ENCODE measurements at regions not wholly inside any gene's neighbourhood (a gene's known extent, or its start where the extent isn't known, plus 50 kb on each side); places are given as distances from the start of the nearest gene placed in this dataset.

- H3K4me3 ChIP-seq (ENCODE audit: low read length in 3 of 3): no peak overlapping the region
- no peak overlapping the region for H3K27ac ChIP-seq (ENCODE audit: low read depth, low read length)
- H3K36me3 ChIP-seq (ENCODE audit: control insufficient read depth in 3 of 3, insufficient read depth in 3 of 3, low read length in 3 of 3): no peaks in the 10 kb centered on the region
- no peak overlapping the region for H3K9ac ChIP-seq (ENCODE audit: low read depth in 1 of 3, low read length in 3 of 3)
- H3K27me3 ChIP-seq (ENCODE audit: control insufficient read depth in 3 of 3, insufficient read depth in 3 of 3, low read length in 3 of 3): no peaks in the 10 kb centered on the region
- H3K4me1 ChIP-seq (ENCODE audit: control insufficient read depth in 3 of 3, insufficient read depth in 3 of 3, low read length in 3 of 3): no peaks in the 10 kb centered on the region
- no peaks in the 10 kb centered on the region for H3K9me3 ChIP-seq (ENCODE audit: control insufficient read depth in 3 of 3, low read length in 3 of 3)
These were observed 649.6 kb upstream of the PTBP2 start for GRCh38 chr1:96072021-96072420.

- Histone ChIP-seq H3K36me3 (ENCODE audit: control insufficient read depth in 3 of 3, insufficient read depth in 3 of 3, low read length in 3 of 3) (no peaks in the 10 kb centered on the region), H3K9ac (ENCODE audit: low read depth in 1 of 3, low read length in 3 of 3) (no peak overlapping the region), H3K4me3 (ENCODE audit: low read length in 3 of 3) (no peak overlapping the region), H3K27ac (ENCODE audit: low read depth, low read length) (no peak overlapping the region), H3K4me1 (ENCODE audit: control insufficient read depth in 3 of 3, insufficient read depth in 3 of 3, low read length in 3 of 3) (no peaks in the 10 kb centered on the region), H3K27me3 (ENCODE audit: control insufficient read depth in 3 of 3, insufficient read depth in 3 of 3, low read length in 3 of 3) (no peaks in the 10 kb centered on the region), H3K9me3 (ENCODE audit: control insufficient read depth in 3 of 3, low read length in 3 of 3) (no peaks in the 10 kb centered on the region)
These were observed 648.5 kb upstream of the PTBP2 start for GRCh38 chr1:96073100-96073499.

GRCh38 chr1:96074422-96074821, 647.2 kb upstream of the PTBP2 start:
- no peak overlapping the region for H3K27ac ChIP-seq (ENCODE audit: low read depth, low read length)

GRCh38 chr1:96074876-96075577, 646.6 kb upstream of the PTBP2 start:
- no peak overlapping the region for H3K4me3 ChIP-seq (ENCODE audit: low read length in 3 of 3)
- no peak overlapping the region for H3K9ac ChIP-seq (ENCODE audit: low read depth in 1 of 3, low read length in 3 of 3)
- H3K9me3 ChIP-seq (ENCODE audit: control insufficient read depth in 3 of 3, low read length in 3 of 3): no peaks in the 10 kb centered on the region
- no peaks in the 10 kb centered on the region for H3K27me3 ChIP-seq (ENCODE audit: control insufficient read depth in 3 of 3, insufficient read depth in 3 of 3, low read length in 3 of 3)
- H3K4me1 ChIP-seq (ENCODE audit: control insufficient read depth in 3 of 3, insufficient read depth in 3 of 3, low read length in 3 of 3): no peaks in the 10 kb centered on the region
- H3K36me3 ChIP-seq (ENCODE audit: control insufficient read depth in 3 of 3, insufficient read depth in 3 of 3, low read length in 3 of 3): no peaks in the 10 kb centered on the region
- no peak overlapping the region for H3K27ac ChIP-seq (ENCODE audit: low read depth, low read length)

More at GRCh38 chr1:96074422-96074821, 647.2 kb upstream of the PTBP2 start:
- Histone ChIP-seq H3K27me3 (ENCODE audit: control insufficient read depth in 3 of 3, insufficient read depth in 3 of 3, low read length in 3 of 3) (no peaks in the 10 kb centered on the region), H3K4me1 (ENCODE audit: control insufficient read depth in 3 of 3, insufficient read depth in 3 of 3, low read length in 3 of 3) (no peaks in the 10 kb centered on the region), H3K4me3 (ENCODE audit: low read length in 3 of 3) (no peak overlapping the region), H3K36me3 (ENCODE audit: control insufficient read depth in 3 of 3, insufficient read depth in 3 of 3, low read length in 3 of 3) (no peaks in the 10 kb centered on the region), H3K9ac (ENCODE audit: low read depth in 1 of 3, low read length in 3 of 3) (no peak overlapping the region), H3K9me3 (ENCODE audit: control insufficient read depth in 3 of 3, low read length in 3 of 3) (no peaks in the 10 kb centered on the region)

GRCh38 chr1:96075704-96076455, 645.7 kb upstream of the PTBP2 start:
- no peak overlapping the region for H3K4me3 ChIP-seq (ENCODE audit: low read length in 3 of 3)
- H3K4me1 ChIP-seq (ENCODE audit: control insufficient read depth in 3 of 3, insufficient read depth in 3 of 3, low read length in 3 of 3): no peaks in the 10 kb centered on the region
- no peak overlapping the region for H3K27ac ChIP-seq (ENCODE audit: low read depth, low read length)
- H3K9ac ChIP-seq (ENCODE audit: low read depth in 1 of 3, low read length in 3 of 3): no peak overlapping the region
- no peaks in the 10 kb centered on the region for H3K36me3 ChIP-seq (ENCODE audit: control insufficient read depth in 3 of 3, insufficient read depth in 3 of 3, low read length in 3 of 3)
- H3K9me3 ChIP-seq (ENCODE audit: control insufficient read depth in 3 of 3, low read length in 3 of 3): no peaks in the 10 kb centered on the region
- no peaks in the 10 kb centered on the region for H3K27me3 ChIP-seq (ENCODE audit: control insufficient read depth in 3 of 3, insufficient read depth in 3 of 3, low read length in 3 of 3)

- Histone ChIP-seq H3K36me3 (ENCODE audit: control insufficient read depth in 3 of 3, insufficient read depth in 3 of 3, low read length in 3 of 3) (no peaks in the 10 kb centered on the region), H3K9me3 (ENCODE audit: control insufficient read depth in 3 of 3, low read length in 3 of 3) (no peaks in the 10 kb centered on the region), H3K9ac (ENCODE audit: low read depth in 1 of 3, low read length in 3 of 3) (no peak overlapping the region), H3K27me3 (ENCODE audit: control insufficient read depth in 3 of 3, insufficient read depth in 3 of 3, low read length in 3 of 3) (no peaks in the 10 kb centered on the region), H3K4me1 (ENCODE audit: control insufficient read depth in 3 of 3, insufficient read depth in 3 of 3, low read length in 3 of 3) (no peaks in the 10 kb centered on the region), H3K4me3 (ENCODE audit: low read length in 3 of 3) (no peak overlapping the region), H3K27ac (ENCODE audit: low read depth, low read length) (no peak overlapping the region)
These were observed 645.0 kb upstream of the PTBP2 start for GRCh38 chr1:96076589-96076988.

GRCh38 chr1:96079581-96079980, 642.0 kb upstream of the PTBP2 start:
- Histone ChIP-seq H3K27ac (ENCODE audit: low read depth, low read length) (no peak overlapping the region), H3K9me3 (ENCODE audit: control insufficient read depth in 3 of 3, low read length in 3 of 3) (no peaks in the 10 kb centered on the region), H3K27me3 (ENCODE audit: control insufficient read depth in 3 of 3, insufficient read depth in 3 of 3, low read length in 3 of 3) (no peaks in the 10 kb centered on the region), H3K4me1 (ENCODE audit: control insufficient read depth in 3 of 3, insufficient read depth in 3 of 3, low read length in 3 of 3) (no peaks in the 10 kb centered on the region), H3K9ac (ENCODE audit: low read depth in 1 of 3, low read length in 3 of 3) (no peak overlapping the region), H3K4me3 (ENCODE audit: low read length in 3 of 3) (no peak overlapping the region), H3K36me3 (ENCODE audit: control insufficient read depth in 3 of 3, insufficient read depth in 3 of 3, low read length in 3 of 3) (no peaks in the 10 kb centered on the region)

GRCh38 chr1:96080925-96081324, 640.7 kb upstream of the PTBP2 start:
- H3K9me3 ChIP-seq (ENCODE audit: control insufficient read depth in 3 of 3, low read length in 3 of 3): no peaks in the 10 kb centered on the region
- H3K27me3 ChIP-seq (ENCODE audit: control insufficient read depth in 3 of 3, insufficient read depth in 3 of 3, low read length in 3 of 3): no peaks in the 10 kb centered on the region
- no peaks in the 10 kb centered on the region for H3K36me3 ChIP-seq (ENCODE audit: control insufficient read depth in 3 of 3, insufficient read depth in 3 of 3, low read length in 3 of 3)
- H3K9ac ChIP-seq (ENCODE audit: low read depth in 1 of 3, low read length in 3 of 3): no peak overlapping the region
- H3K4me3 ChIP-seq (ENCODE audit: low read length in 3 of 3): no peak overlapping the region
- no peaks in the 10 kb centered on the region for H3K4me1 ChIP-seq (ENCODE audit: control insufficient read depth in 3 of 3, insufficient read depth in 3 of 3, low read length in 3 of 3)
- H3K27ac ChIP-seq (ENCODE audit: low read depth, low read length): no peak overlapping the region

GRCh38 chr1:96087719-96088118, 633.9 kb upstream of the PTBP2 start:
- H3K27ac ChIP-seq (ENCODE audit: low read depth, low read length): no peak overlapping the region
- no peak overlapping the region for H3K9ac ChIP-seq (ENCODE audit: low read depth in 1 of 3, low read length in 3 of 3)
- no peaks in the 10 kb centered on the region for H3K27me3 ChIP-seq (ENCODE audit: control insufficient read depth in 3 of 3, insufficient read depth in 3 of 3, low read length in 3 of 3)
- no peaks in the 10 kb centered on the region for H3K4me1 ChIP-seq (ENCODE audit: control insufficient read depth in 3 of 3, insufficient read depth in 3 of 3, low read length in 3 of 3)
- H3K4me3 ChIP-seq (ENCODE audit: low read length in 3 of 3): no peak overlapping the region
- no peaks in the 10 kb centered on the region for H3K36me3 ChIP-seq (ENCODE audit: control insufficient read depth in 3 of 3, insufficient read depth in 3 of 3, low read length in 3 of 3)
- H3K9me3 ChIP-seq (ENCODE audit: control insufficient read depth in 3 of 3, low read length in 3 of 3): no peaks in the 10 kb centered on the region

GRCh38 chr1:96090134-96090533, 631.5 kb upstream of the PTBP2 start:
- H3K36me3 ChIP-seq (ENCODE audit: control insufficient read depth in 3 of 3, insufficient read depth in 3 of 3, low read length in 3 of 3): no peaks in the 10 kb centered on the region
- no peak overlapping the region for H3K27ac ChIP-seq (ENCODE audit: low read depth, low read length)
- H3K27me3 ChIP-seq (ENCODE audit: control insufficient read depth in 3 of 3, insufficient read depth in 3 of 3, low read length in 3 of 3): no peaks in the 10 kb centered on the region
- H3K4me1 ChIP-seq (ENCODE audit: control insufficient read depth in 3 of 3, insufficient read depth in 3 of 3, low read length in 3 of 3): no peaks in the 10 kb centered on the region
- no peaks in the 10 kb centered on the region for H3K9me3 ChIP-seq (ENCODE audit: control insufficient read depth in 3 of 3, low read length in 3 of 3)
- H3K4me3 ChIP-seq (ENCODE audit: low read length in 3 of 3): no peak overlapping the region
- H3K9ac ChIP-seq (ENCODE audit: low read depth in 1 of 3, low read length in 3 of 3): no peak overlapping the region
